Endometrium (tissue), 2 donors: ENCODE measurements at regions not wholly inside any gene's neighbourhood (a gene's known extent, or its start where the extent isn't known, plus 50 kb on each side); places are given as distances from the start of the nearest gene placed in this dataset.
"Not testable (repeated sequence)": the region's sequence is repeated elsewhere in the genome, so short reads cannot be mapped to it uniquely, and the experiment has no call there.

ENCODE experiments used
- FAIRE-seq: peaks from 2 replicates; lab custom pipeline; 2012; peaks lifted over from hg19 to GRCh38; lab: Jason Lieb, UNC
- donor health status: control.
- donor health status: control.

DNA sequence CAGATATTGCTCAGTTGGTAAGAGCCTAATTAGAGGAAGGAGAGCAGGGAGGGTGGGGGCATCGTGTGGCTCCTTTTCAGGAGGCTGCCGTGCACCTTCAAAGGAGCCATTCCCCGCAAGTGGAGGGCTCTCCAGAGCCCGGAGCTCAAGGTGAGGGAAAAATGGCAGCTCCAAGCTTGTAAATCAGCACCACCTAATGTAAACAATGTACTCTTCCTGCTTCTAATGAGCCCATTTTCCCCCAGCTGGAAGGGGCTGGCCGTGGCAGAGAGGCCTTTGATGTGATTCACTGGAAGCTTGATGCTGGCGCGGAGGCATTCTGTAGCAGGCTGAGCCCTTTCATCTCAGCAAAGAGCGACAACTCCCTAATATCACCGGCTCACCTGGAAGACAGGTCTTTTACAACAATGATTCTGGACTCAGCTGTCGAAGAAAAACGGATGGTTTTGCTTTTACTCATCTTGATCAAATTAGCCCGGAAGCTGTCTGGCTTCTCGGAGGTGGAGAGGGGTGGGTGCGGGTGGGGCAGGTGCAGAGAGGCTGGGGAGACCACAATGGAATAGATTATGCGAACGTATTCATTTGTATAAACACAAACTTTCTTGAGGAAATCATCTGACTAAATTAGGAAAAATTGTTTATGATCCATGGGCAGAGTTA, 112.5 kb downstream of the RRAGC start:
- no peak for FAIRE-seq

DNA sequence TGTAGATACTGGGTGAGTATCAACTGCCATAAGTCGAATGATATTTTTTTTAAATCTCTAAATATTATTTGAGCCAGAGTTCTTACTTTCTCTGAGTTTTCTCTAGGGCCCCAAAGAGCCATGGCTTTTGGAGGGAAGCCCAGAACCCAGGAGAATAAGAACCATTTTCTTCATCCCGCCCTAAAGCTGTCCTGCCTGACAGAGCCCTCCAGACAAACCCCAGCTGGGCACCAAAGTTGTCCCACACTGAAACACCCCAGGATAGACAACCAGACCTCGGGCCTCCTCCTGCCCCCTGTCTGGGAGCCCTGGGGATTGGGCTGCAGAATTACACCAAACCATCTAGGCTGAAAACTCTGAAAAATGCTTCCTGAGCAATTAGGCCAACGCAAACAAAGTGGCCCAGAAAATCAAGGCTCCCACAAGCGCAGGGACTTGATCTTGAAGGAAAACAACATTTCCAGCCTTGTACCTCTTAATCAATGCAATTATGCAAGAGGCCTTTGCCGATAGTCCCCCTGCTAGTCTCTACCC, 113.1 kb downstream of the RRAGC start:
- FAIRE-seq = no peak

DNA sequence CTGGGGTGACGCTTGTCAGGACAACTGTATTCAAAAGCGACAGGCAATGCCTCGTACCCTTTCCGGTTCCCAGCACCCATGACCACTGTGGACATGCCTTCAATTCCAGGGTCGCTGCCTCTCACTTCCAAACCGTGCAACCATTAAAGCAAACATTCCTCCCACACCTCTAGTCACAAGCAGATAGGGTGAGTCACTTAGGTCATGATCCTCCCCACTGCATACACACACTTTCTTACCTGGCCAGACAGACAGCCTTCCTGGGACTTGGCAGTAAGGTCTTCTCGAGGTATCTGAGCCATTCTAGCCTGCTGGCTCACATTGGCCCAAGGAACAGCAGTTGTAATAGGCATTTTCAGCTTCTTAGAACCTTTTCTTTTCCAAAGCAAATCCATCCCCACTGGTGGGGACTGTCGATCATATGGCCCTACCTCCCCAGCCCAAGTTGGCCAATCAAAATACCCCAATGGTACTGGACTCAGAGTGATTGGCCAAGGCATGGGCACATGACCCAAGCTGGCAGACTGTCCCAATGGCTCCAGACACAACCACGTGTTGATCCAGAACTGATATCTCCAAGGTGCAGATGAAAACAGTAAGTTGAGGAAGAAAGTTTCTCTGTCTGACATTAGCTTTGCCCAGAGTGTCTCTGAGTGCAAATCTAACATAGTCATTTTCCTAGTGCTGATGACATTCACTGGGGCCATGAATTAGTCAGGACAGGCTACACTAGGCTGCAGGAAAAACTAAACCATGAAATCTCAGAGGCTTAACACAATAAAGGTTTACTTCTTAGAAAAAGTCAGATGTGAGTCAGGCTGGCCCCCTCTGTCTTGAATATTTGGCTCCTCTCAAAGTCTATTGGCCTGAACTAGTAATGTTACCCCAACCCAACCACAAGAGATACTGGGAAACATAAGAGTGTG, 113.8 kb downstream of the RRAGC start:
- FAIRE-seq = no peak

DNA sequence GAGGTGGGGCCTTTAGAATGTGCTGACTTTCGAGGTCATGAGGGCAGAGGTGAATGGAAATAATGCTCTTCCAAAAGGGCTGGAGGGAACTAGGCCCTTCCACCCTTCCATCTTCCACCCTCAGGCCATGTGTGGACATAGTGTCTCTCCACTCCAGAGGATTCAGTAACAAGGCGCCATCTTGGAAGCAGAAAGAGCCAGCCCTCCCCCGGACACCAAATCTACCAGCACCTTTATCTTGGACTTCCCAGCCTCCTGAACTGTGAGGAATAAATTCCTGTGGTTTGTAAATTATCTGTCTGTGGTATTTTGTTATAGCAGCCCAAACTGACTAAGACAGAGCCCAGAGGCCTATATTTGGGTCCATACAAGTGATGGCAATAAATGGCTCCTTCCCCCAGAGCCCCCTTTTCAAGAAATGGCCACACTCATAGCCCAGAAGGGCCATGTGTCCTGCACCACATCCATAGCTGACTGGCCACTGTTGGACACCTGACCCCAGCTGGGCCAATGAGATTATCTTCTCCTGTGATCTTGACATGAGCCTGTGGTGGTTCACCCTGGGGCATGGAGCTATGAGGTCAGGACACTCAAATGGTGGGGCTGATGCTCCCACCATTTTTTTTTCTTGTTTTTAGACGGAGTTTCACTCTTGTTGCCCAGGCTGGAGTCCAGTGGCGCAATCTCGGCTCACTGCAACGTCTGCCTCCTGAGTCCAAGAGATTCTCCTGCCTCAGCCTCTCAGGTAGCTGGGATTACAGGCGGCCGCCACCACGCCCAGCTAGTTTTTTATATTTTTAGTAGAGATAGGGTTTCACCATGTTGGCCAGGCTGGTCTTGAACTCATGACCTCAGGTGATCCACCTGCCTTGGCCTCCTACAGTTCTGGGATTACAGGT, 114.9 kb downstream of the RRAGC start:
- no peak for FAIRE-seq

DNA sequence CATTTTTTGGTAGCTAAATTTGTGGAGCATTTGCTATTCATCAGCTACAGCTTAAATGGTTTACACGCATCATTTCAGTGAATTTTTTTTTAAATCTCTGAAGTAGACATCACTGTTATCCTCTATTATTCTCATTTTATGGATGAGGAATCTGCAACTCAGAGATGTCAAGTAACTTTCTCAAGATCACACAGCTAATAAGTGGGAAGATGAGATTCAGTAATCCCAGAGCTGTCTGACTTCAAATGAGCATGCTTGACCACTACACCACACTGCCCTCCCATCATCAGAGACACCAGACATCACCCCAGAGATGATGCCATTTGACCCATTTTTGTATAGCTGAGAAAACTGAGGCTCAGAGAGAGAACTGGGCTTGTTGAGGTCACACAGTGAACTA, 116.4 kb downstream of the RRAGC start:
- no peak for FAIRE-seq

DNA sequence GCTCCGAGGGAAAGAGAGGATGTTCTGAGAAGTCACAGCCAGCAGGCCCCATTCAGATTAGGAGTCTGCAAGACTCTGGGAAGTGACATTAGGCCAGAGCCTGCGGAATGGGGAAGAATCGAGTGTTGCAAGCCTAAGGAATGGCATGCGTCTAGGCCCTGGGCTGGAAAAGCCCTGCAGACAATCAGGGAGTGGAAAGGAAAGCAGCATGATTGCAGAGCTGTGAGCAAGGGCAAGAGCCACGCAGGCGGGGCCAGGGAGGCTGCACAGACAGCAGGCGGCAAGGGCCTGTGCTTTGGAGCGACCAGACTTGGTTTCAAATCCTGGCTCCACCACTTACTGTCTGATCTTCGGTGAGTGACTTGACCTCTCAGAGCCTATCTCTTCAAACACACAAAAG, 118.2 kb downstream of the RRAGC start:
- FAIRE-seq = no peak

DNA sequence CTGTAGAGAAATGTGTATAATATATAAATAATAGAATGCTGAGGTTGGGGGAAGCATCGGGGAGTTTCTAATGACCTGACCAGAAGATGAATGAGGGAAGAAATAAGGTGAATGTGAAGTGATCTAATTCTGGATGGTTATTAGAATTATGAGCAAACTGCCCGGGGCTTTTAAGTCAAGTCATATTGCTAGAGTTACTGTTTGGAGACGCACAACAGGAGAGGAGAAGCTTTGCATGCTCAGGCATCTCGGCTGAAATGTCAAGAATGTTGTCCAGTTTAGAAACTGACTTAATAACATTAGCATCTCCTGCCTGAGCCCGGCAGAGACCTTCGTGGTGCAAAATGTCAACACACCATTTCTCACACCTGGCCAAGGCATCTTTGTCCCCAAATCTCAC, 119.1 kb downstream of the RRAGC start:
- FAIRE-seq = no peak

DNA sequence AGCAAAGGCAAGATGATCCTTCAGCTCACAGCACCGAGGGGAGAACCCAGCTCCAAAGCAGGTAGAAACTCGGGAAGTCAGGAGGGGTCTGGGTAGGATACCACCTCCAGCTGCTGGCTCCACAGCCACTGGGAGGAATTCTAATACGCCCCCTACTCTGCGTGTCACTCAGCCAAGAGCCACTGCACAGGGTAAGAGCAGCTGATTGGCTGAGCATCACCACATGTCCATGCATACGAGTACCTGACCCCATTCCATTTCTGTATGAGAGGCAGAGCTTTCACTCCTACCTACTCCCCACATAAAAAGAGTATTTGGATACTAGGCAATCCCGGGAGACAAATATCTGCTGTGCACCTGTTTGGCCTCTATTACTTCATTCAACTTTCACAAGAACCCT, 121.4 kb downstream of the RRAGC start:
- FAIRE-seq = no peak

DNA sequence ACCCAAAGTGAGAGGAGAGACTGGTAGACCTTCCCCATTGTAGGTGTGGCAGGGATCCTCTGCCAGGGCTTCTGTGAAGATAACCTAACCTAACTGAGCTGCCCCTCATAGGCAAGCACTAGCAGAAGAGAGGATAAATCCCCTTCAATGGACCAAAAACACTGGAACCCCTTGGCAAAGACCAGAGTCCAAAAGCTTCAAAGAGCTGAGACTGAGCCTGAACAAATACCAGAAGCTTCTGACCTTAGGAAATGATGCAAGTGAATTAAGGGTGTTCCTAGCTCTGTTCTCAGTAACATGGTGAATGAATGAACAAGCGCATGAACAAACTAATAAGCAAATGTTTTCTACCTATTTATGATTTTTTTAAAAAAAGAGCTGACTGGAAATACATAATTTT, 123.2 kb downstream of the RRAGC start:
- FAIRE-seq = no peak

DNA sequence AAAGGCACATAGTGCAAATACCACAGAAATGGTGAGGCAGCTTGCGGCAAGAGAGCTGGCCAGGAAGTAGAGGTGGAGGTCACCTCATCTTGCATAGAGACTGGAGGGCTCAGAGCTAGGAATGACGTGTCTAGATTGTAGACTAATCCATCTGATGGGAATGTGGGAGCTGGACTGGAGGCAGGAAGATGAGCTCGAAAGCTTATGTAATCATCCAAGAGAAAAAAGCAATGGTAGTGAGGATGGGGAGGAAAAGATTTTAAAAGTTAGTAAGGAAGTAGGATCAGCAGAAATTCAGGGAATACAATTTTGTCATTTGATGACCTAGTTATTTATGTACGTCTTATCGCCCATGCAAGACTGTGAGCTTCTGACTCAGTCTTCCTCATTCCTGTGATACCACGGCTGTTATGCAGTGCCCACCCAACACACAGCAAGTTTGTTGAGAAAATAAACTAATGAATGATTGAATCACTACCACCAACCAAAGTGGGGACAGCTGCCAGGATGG, 123.9 kb downstream of the RRAGC start:
- no peak for FAIRE-seq

DNA sequence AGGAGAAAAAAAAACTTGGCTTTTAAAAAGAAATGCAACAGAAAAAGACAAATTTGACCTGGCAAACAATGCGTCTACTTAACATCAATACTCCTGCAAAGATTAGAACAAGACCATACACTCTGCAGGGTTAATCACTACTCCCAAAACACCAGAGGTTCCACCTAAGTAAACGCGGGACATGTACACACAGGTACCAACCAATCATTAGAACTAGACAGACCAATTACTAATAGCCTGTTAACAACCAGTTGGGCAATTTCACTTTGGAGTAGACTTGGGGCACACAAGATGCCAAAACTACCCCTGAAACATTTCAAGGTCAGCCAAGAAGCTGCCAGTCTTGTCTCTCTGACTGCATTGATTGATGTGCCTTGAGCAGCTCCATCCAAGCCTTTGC, 125.8 kb downstream of the RRAGC start:
- FAIRE-seq = no peak

DNA sequence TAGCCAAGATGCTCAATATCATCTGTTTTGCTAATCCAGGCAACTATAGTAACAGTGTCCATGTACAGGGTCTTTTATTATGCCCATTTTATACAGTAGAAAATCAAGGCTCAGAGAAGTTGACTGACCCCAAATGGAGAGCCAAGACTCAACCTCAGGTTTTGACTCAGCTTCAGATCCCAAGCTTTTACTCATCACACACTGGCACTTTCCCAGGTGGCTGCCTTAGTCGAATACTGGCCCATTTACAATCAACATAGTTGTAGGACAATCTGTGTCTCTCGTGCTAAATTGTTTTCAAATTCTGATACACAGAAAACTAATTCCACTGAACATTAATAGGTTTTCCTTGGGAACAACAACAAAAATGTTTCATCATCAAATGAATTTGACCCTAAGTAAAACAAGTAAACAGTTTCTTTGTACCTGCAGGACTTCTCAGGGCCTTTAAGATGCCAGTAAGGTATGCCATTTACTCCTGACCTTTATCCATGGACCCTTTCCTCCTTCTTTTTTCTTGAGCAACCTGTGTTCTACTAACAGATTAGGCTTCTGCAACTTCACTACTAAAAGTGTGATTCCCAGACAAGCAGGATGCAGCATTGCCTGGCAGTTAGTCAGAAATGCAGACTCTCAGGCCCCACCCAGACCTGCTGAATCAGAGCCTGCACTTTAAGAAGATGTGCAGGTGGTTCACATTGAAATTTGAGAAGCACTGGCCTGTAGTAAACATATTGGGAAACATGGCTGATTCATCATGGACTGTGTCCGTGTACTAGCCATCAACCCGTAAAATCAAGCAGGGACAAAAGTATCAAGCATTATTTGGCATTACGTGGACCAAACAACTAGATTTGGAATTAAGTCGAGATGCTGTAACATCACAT, 128.8 kb downstream of the RRAGC start:
- FAIRE-seq = no peak

DNA sequence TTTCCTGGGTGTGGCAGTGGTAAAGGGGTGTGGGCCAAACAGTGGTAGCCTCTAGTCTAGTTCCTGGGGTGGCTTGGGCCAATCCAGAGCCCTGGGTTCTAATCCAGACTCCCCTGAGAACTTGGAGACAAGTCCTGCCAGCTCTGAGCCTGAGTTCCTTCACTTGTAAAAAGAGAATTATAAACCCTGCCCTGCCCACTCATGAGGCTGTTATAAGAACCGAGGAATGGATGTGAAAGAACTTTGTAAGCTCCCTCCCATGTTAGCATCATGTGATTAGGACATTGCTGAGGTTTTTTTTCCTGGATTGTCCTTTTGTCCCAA, 131.0 kb downstream of the RRAGC start:
- FAIRE-seq = no peak

DNA sequence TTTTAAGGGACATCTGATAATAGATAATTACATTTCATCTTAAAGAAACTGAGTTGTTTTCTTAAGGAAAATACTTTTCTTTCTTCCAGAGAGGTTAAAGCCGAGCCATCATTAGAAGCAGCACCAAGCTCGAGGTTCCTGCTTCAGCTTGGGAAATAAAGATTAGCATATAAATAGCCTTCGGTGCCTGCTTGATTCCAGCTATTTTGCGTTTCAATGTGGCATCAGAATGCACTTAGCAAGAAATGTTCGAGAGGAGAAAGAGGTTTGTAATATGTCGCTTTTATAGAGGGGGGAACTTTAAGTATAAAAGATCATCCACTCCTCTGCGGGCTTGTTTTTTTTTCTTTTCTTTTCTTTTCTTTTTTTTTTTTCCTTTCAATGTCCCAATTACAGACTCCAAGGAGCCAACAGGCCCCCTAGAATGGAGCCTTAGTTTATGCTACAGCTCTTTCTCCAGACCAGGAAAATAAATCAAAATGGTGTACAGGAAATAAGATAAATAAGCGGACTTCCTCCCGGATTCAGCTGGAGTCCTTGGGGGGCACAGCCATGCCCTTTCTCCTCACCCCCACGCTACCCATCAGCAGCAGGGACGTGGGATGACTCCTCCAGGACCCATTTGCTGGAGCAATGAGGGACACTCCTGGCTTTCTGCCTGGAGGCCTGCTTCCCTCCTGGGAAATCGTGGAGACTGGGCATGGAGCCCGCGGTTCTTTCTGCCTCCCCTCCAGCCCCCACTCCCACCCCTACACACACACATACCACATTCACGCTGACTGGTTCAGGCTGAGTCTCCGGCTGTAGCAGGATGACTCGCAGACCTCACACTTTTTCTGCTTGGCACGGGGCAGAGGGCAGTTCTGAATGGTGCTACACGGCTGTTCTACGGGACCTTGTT, 131.6 kb downstream of the RRAGC start:
- FAIRE-seq = no peak

DNA sequence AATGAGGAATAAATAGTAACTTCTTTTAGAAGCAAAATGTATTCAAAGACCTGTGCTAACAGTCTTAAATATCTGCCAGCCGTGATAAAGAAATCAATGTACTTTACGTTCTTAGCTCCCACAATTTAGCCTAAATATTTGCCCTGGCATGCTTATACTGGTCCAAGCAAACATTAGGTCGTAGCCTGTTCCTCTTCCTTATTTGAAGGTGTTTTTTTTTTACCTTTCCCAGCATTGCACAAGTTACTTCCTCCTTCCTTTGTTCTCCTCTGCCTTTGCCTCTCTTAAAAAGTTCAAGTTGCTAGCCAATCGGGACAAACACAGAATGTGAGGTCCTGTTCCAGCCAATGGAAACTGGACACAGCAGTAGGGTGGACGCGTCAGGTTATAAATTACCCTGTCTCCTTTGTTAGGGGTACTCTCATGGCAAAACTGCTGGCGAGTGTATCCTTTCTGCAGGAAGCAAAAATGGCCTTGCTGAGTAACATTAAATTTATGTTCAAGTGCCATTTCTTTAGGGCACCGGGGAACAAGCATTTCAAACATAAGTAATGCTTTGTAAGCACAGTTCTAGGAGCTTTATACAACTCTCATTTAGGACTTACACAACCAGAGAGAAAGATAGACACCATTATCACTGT, 134.1 kb downstream of the RRAGC start:
- not testable (repeated sequence) for FAIRE-seq

DNA sequence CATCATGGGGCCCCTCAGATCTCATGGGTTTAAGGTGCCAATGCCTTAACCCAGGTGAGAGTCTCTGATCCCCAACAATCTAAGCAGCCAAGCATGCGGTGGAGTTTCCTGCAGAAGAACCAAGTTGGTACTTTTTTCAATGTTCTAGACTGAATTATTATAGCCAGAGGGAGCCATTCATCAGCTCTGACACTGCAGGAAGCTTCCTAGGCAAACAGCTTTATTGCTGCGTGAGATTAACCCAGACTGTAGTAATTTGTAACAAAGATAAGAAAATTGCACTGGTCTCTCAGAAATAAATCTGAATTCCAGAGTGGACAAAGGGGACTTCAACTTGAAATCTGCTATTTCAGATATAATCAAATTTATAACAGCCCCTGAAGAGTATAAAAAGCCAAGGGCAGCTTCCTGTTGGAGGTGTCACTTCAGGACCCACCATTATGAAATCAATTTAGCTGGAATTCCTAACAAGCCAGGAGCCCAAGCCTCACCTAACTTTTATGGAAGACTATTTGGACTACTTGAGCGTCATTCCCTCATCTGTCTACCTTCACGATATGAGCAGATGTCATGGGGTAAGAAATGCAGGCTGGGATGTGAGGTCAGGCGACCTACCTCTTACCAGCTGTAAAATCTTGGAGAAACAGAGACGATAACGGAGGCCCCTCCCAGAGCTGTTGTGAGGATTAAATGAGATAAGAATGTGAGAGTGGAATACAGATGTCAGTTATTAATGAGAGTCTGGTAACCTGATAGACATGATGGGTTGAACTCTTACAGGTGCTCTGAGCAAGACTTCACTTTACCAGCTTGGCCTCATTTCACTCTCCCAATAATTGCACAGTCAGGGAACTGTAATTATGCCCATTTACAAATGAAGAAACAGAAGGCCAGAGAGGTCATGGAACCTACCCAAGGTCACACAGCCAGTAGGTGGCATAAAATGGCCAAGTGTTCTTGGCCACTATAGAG, 135.1 kb downstream of the RRAGC start:
- no peak for FAIRE-seq

DNA sequence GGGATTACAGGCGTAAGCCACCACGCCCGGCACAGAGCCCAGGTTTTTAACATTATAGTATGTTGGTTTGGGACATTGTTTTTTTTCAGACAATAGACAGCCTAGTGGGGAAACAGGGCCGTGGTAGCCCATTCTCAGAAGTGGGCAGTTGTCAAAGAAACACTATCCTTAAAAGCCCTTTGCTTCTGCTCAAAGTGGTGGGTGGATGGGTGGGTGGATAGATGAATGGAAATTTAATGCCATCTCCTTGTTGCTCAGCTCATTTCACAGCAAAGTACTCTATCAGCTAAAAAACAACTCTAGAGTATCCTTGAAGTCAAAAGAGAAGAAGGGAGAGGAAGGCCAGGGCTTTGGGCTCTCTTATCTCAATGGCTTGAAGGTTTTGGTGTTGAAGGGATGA, 137.8 kb downstream of the RRAGC start:
- FAIRE-seq = no peak

DNA sequence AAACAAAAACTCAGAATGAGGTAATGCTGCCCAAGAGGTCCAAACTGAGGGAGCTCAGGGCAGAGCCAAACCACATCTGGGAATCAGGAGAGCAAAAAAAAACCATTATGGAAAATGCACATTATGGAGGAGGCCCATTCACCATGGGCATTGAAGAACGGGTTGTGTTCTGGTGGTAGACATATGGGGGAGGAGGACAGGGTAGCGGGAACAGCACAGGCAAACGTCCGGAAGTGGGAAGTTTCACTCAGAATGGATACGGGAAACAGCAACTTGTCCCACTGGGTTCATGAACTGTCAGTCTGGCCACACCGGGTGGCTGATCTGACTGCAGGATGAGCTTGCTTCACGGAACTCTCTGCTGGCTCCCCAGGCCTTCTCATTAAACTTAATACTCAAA, 139.7 kb downstream of the RRAGC start:
- FAIRE-seq = no peak

DNA sequence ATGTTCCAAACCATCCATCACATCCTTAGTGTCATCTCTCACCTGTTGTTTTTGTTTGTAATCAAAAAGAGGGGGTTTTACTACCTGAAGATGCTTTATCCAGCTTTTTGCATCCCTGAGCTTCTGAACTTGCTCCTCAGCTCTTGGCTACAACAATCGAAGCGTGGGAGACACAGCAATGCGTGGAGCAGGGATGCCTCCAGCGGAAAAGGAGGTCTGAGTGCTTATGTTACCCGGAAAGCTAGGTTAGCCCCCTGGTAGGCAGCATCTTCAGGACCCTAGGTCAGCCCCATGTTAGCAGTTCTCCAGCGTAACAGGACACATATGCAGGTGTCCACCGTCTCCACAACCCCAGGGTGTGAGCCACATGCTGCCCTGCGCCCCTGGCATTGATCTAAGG, 141.5 kb downstream of the RRAGC start:
- FAIRE-seq = no peak
